ENCODE measurements at regions not wholly inside any gene's neighbourhood (a gene's known extent, or its start where the extent isn't known, plus 50 kb on each side); places are given as distances from the start of the nearest gene placed in this dataset.

DNA sequence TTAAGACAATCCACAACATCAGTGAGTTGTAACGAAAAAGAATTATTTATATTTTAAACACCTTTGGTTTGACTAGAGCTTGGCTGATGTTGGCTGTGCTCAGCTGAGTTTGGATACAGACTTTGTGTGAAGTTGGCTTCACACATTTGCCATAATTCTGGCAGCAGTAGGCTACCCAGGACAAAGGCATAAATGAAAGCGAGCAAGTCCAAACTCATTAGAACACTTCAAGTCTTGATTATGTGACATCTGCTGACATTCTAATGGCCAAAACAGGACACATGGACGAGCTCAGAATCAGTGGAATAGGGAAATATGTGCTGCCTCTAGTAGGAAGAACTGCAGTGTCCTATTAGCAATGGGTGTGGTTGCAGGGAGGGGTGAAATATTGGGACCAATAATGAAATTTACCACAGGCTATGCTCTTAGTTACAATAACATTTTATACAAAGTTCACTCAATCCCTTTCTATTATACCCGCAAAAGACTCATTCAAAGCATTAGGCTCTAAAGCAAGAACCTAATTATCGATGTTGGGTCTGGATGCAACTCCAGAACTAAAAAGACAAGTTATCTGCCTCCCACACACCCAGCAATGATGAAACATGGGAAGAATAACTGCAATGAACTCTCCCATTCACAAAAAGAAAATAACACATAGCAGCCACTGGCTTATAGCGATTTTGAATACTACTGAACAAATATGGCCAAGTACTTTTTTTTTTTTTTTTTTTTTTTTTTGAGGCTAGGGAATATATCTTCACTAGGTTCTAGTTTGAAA, 493.9 kb upstream of the RASGRP1 start:
- no peaks in the 10 kb centered on the region for H4K20me1 ChIP-seq (replicated peaks; ENCODE audit: control insufficient read depth, extremely low read depth, insufficient read depth, low read length)
- no peaks in the 10 kb centered on the region for H3K36me3 ChIP-seq (ENCODE audit: control insufficient read depth in 2 of 2, extremely low read depth in 1 of 2, insufficient read depth in 2 of 2, low read length in 2 of 2)
- no peaks in the 10 kb centered on the region for H3K9me3 ChIP-seq (replicated peaks; ENCODE audit: control insufficient read depth, insufficient read depth, low read length)
- H3K4me1 ChIP-seq (ENCODE audit: control insufficient read depth, extremely low read depth, insufficient read depth, low read length): peaks cover 3% of the 10 kb centered on the region
- FAIRE-seq (no peak), DNase-seq (ENCODE audit: low read depth, low spot score) (no peak)
- H3K27ac ChIP-seq (ENCODE audit: insufficient read depth, low read depth, low read length): no peak overlapping the region
- POLR2A ChIA-PET: no interaction called here
- H3K27me3 ChIP-seq (ENCODE audit: control insufficient read depth in 2 of 2, insufficient read depth in 2 of 2, low read length in 2 of 2): no peaks in the 10 kb centered on the region
- CTCF ChIA-PET: interaction anchor here (1.2 kb wide), 1 partner anchor 9 kb away, joined by 4 read pairs; no protein-coding TSS in a partner anchor
- H2AFZ ChIP-seq (ENCODE audit: low read depth, low read length): no peak overlapping the region
- intact Hi-C loops (cut with micrococcal nuclease) (no loop called here), dilution Hi-C loops (cut with MboI; ENCODE audit: extremely low pct_ligation_motif_present, low sequenced_read_pairs) (no loop called here)
- H3K9me1 ChIP-seq (replicated peaks; ENCODE audit: control insufficient read depth, extremely low read depth, insufficient read depth, low read length): no peaks in the 10 kb centered on the region
- H3K4me2 ChIP-seq (ENCODE audit: insufficient read depth, low read length): no peak overlapping the region
- TF ChIP-seq FOS (IDR thresholded peaks at IDR 0.05; ENCODE audit: borderline replicate concordance, insufficient read depth, low read length) (no peak), POLR2A (IDR thresholded peaks at IDR 0.05; ENCODE audit: low read depth, low read length) (no peak), MYC (IDR thresholded peaks at IDR 0.05; ENCODE audit: low read depth, low read length) (no peak), JUN (IDR thresholded peaks at IDR 0.05; ENCODE audit: borderline replicate concordance, insufficient read depth, insufficient read length, low read depth) (no peak), EZH2 (IDR thresholded peaks at IDR 0.05; ENCODE audit: borderline replicate concordance, low read depth, low read length, severe bottlenecking) (no peak), GATA2 (IDR thresholded peaks at IDR 0.05; ENCODE audit: insufficient read depth, insufficient read length, low read depth, low read length) (no peak), CTCF (IDR thresholded peaks at IDR 0.05; ENCODE audit: extremely low read depth in 1 of 2, insufficient read depth in 1 of 2, low read depth in 1 of 2, low read length in 2 of 2) (no peak), MAX (IDR thresholded peaks at IDR 0.05; ENCODE audit: insufficient read depth, insufficient read length) (no peak), POLR2AphosphoS5 (IDR thresholded peaks at IDR 0.05; ENCODE audit: insufficient read depth, low read depth, low read length) (no peak)
- no peak overlapping the region for H3K4me3 ChIP-seq (replicated peaks in 1 of 3; ENCODE audit: insufficient read depth in 1 of 3, low read depth in 1 of 3, low read length in 3 of 3)
- H3K79me2 ChIP-seq (ENCODE audit: control insufficient read depth, insufficient read depth, low read length): no peaks in the 10 kb centered on the region
- H3K9ac ChIP-seq (replicated peaks; ENCODE audit: extremely low read depth, insufficient read depth, low read length): no peak overlapping the region
- BruUV-seq (replicated peaks): no TSS peak

Measured in endothelial cell of umbilical vein (primary cell).